Glutamatergic neuron (in vitro differentiated cells): ENCODE measurements at regions not wholly inside any gene's neighbourhood (a gene's known extent, or its start where the extent isn't known, plus 50 kb on each side); places are given as distances from the start of the nearest gene placed in this dataset.

Source experiments
- DNase-seq: peaks from one replicate; pipeline ENCODE4 v3.0.0; 2022
- H3K27ac Mint-ChIP-seq: one replicate; pipeline ENCODE4 v1.8.0; 2020; ENCODE audit warnings: mild to moderate bottlenecking, mixed read lengths, inconsistent platforms; ENCODE audit not compliant: unreplicated experiment
- H3K27me3 Mint-ChIP-seq: one replicate; pipeline ENCODE4 v1.8.0; 2020; ENCODE audit warnings: mild to moderate bottlenecking, moderate library complexity, mixed read lengths, inconsistent platforms; ENCODE audit not compliant: unreplicated experiment
- H3K36me3 Mint-ChIP-seq: one replicate; pipeline ENCODE4 v1.8.0; 2020; ENCODE audit warnings: mild to moderate bottlenecking, mixed read lengths, inconsistent platforms; ENCODE audit not compliant: unreplicated experiment
- H3K4me1 Mint-ChIP-seq: one replicate; pipeline ENCODE4 v1.8.0; 2020; ENCODE audit warnings: mild to moderate bottlenecking, low read depth, mixed read lengths, inconsistent platforms; ENCODE audit not compliant: unreplicated experiment
- H3K4me3 Mint-ChIP-seq: one replicate; pipeline ENCODE4 v1.8.0; 2020; ENCODE audit warnings: mild to moderate bottlenecking, mixed read lengths, inconsistent platforms; ENCODE audit not compliant: unreplicated experiment
- H3K9me3 Mint-ChIP-seq: one replicate; pipeline ENCODE4 v1.8.0; 2020; ENCODE audit warnings: mild to moderate bottlenecking, moderate library complexity, mixed read lengths, inconsistent platforms; ENCODE audit not compliant: unreplicated experiment
- CTCF ChIP-seq: fragments of 200-600 bp; sonication (generic); IDR thresholded peaks from one replicate; pipeline ENCODE4 v1.5.0; 2021; ENCODE audit not compliant: partially characterized antibody, unreplicated experiment

DNA sequence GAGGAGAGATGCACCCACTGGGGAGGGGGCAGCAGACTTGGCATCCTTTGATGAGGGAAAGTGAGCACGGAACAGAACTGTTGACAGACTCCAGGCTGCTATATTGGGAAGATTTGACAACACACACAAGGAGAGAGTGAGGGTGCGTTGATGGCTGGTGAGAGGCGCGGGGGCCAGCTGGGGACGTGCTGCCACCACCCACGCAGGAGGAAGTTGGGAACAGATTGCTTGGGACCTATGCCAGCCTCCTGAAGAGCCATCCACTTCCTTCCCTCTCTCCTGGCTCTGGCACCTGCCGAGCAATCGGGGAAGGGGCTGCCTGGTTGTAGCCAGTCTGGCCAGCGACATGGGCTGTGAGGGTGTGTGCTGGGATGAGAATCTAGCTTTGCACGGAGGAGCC is 223.7 kb upstream of the CSF3R start:
- Mint-ChIP-seq H3K36me3 (no peaks in the 10 kb centered on the region), H3K27ac (no peak overlapping the region), H3K4me1 (peaks cover 20% of the 10 kb centered on the region), H3K4me3 (no peak overlapping the region), H3K9me3 (no peaks in the 10 kb centered on the region), H3K27me3 (peaks cover 3% of the 10 kb centered on the region)
- TF ChIP-seq CTCF, result no peak
- no peak for DNase-seq

DNA sequence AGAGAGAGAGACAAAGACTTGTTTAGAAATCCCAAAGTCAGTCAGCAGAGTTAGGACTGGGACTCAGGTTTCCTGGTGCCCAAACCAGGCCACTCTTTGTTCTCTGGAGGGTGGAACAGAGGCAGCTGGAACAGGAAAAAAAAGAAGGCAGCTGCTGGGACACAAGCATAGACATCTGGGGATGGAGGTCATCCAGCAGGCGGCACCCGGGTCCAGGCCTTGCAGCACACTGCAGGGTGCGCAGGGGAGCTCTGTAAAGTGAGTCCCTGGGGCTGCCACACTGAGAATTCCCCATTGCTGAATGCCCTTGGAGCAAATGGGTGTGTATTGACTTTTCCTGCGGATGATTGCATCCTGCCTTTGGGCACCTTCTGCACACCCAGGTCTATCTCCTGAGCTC is 222.9 kb upstream of the CSF3R start:
- no peak for DNase-seq
- Mint-ChIP-seq H3K4me3 (no peak overlapping the region), H3K4me1 (peaks cover 20% of the 10 kb centered on the region), H3K9me3 (peaks cover 2% of the 10 kb centered on the region), H3K27ac (no peak overlapping the region), H3K36me3 (no peaks in the 10 kb centered on the region), H3K27me3 (peaks cover 3% of the 10 kb centered on the region)
- no peak for TF ChIP-seq CTCF

- TF ChIP-seq CTCF, result peak; percentile 86
- Mint-ChIP-seq H3K4me1 (peaks cover 16% of the 10 kb centered on the region), H3K36me3 (no peaks in the 10 kb centered on the region), H3K27ac (no peak overlapping the region), H3K9me3 (peaks cover 2% of the 10 kb centered on the region), H3K27me3 (peaks cover 3% of the 10 kb centered on the region), H3K4me3 (no peak overlapping the region)
- peak; percentile 93 for DNase-seq
Measured at GRCh38 chr1:36703526-36704208, 221.0 kb upstream of the CSF3R start.

DNA sequence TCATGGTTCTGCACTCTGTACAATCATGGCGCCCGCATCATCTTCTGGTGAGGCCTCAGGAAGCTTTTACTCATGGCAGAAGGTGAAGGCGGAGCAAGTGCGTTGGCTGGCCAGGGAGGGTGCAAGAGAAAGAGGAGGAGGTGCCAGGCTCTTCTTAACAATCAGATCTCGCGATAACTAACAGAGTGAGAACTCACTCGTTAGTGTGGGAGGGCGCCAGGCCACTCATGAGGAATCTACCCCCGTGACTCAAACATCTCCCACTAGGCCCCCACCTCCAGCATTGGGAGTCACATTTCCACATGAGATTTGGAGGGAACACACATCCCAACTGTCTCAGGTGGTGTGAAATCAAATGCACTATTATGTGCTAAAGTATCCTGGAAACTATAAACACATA is 220.2 kb upstream of the CSF3R start:
- H3K27me3 Mint-ChIP-seq, result peaks cover 3% of the 10 kb centered on the region

More for the DNA sequence above, 220.2 kb upstream of the CSF3R start:
- peaks cover 18% of the 10 kb centered on the region for H3K4me1 Mint-ChIP-seq
- no peak overlapping the region for H3K4me3 Mint-ChIP-seq
- H3K9me3 Mint-ChIP-seq, result peaks cover 2% of the 10 kb centered on the region
- no peaks in the 10 kb centered on the region for H3K36me3 Mint-ChIP-seq
- no peak for TF ChIP-seq CTCF
- no peak overlapping the region for H3K27ac Mint-ChIP-seq
- DNase-seq, result no peak
